AG10803 (cell line): ENCODE measurements at regions not wholly inside any gene's neighbourhood (a gene's known extent, or its start where the extent isn't known, plus 50 kb on each side); places are given as distances from the start of the nearest gene placed in this dataset.

Experiments
- DNase-seq: peaks from one replicate; pipeline ENCODE4 v3.0.0; 2010; ENCODE audit warnings: low read depth
- H3K4me3 ChIP-seq: 2 replicates; pipeline ENCODE4 v1.5.1; 2011; ENCODE audit warnings: mild to moderate bottlenecking, low read length, control low read depth
- CTCF ChIP-seq: conservative IDR thresholded peaks from 2 replicates; pipeline ENCODE4 v1.5.1; 2011; ENCODE audit warnings: mild to moderate bottlenecking, low read length, control low read depth, inconsistent platforms

DNA sequence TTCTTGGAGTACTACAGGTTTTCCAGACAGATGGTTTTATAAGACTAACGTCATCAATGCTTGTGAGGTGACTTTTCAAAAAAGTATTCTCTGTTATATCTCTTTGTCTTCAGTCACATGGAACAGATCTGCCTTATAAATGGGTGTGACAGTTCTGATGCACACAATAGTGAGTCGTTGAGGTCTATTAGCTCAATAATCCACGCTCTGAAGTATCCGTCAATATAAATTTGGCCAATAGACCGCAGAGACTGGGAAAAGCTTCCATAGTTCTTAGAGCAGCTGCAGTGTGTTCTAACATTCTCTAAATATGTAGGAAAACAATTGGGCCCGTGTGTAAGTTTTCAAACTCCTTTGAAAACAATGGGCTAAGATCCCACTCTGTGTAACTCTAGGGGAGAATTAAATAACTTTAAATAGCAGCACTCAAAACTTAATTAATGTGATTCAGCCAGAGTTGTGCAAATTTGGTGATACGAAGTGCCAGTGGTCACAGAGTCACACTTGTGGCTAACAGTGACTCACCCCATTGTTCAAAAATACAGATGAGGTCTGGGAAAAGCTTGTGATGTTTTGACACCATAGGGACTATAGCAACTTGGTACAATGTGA, 316.0 kb downstream of the LMO4 start:
- TF ChIP-seq CTCF: no peak
- DNase-seq: peak; percentile 76
- H3K4me3 ChIP-seq: no peak overlapping the region

DNA sequence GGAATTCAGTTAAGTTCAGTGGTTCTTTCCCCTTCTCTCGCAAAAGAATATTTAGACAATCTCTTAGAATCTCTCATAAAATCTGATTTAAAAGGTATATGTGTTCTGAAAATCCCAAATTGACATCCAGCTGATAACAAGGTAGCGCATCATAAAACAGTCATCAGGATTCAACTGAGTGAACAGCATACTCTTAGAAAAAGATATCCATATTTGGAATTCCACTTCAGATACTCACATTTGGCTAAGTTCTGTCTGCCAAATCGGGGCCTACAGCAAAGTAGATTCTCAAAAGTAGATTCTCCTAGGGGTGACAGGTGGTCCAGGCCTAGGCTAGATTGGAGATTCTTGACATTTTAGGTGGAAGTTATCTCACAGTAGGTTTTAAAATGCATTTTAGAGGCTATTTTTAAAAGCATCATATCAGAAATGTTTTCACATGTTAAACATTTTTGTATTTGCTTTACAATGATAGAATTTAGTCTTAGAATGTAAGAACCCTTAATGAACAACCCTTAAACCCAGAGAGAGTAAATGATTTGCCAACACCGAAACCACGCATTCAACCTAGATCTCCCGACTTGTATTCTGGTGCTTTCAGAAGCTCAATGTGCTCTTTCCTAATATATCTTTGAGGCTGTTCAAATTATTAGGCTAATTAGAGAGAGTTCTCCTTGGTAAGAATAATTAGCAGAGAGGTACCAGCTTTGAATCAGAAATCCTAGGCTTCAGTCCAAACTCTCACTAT, 318.9 kb downstream of the LMO4 start:
- no peak for DNase-seq
- no peak overlapping the region for H3K4me3 ChIP-seq
- no peak for TF ChIP-seq CTCF

GRCh38 chr1:87648323-87649119, 319.8 kb downstream of the LMO4 start:
- DNase-seq: no peak
- H3K4me3 ChIP-seq: no peak overlapping the region
- no peak for TF ChIP-seq CTCF

- no peak for DNase-seq
- no peak overlapping the region for H3K4me3 ChIP-seq
- TF ChIP-seq CTCF: no peak
Observed at GRCh38 chr1:87650306-87650705, 321.6 kb downstream of the LMO4 start.

- no peak overlapping the region for H3K4me3 ChIP-seq
- TF ChIP-seq CTCF: no peak
- no peak for DNase-seq
Observed at GRCh38 chr1:87652176-87652575, 323.5 kb downstream of the LMO4 start.

DNA sequence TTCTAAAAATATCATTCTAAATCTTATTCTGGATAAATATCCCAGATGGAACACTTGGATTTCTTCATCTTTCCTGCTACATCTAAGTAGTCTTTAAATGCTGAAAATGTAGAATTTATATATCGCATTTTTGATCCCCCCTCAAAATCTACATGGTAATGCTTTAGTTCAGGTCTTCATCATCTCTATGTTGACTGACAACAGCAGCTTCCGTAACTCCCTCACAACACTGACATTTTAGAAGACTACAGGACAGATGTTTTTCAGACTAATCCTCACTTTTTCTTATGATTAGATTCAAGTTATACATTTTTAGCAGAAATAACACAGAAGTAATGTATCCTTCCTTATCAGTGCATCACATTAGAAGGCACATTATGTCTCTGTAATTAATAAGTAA, 336.5 kb downstream of the LMO4 start:
- no peak for TF ChIP-seq CTCF
- no peak overlapping the region for H3K4me3 ChIP-seq
- no peak for DNase-seq
